Endothelial cell of umbilical vein (primary cell): ENCODE measurements at regions not wholly inside any gene's neighbourhood (a gene's known extent, or its start where the extent isn't known, plus 50 kb on each side); places are given as distances from the start of the nearest gene placed in this dataset.

Experiments used
- BruUV-seq: library from RNA; stranded (reverse); fragments of 400-500 nt; replicated peaks from 2 replicates; lab custom pipeline; 2021; lab: Mats Ljungman, UMichigan
- CTCF ChIA-PET: fragments of 300-600, 350-600 bp; sonication (Branson Sonifier 250); formaldehyde crosslinking; loops from one replicate; lab custom pipeline; 2021; ENCODE audit warnings: antibody characterized with exemption, inconsistent platforms; lab: Charles Lee
- POLR2A ChIA-PET: fragments of 300-600, 350-600 bp; sonication (Branson Sonifier 250); formaldehyde crosslinking; loops from one replicate; lab custom pipeline; 2021; ENCODE audit warnings: antibody characterized with exemption, inconsistent platforms; lab: Charles Lee
- DNase-seq: peaks from one replicate; pipeline ENCODE4 v3.0.0-alpha.2; 2011; ENCODE audit warnings: low read depth, low spot score
- FAIRE-seq: peaks from 2 replicates; lab custom pipeline; 2011; peaks lifted over from hg19 to GRCh38; lab: Jason Lieb, UNC
- H2AFZ ChIP-seq: 2 replicates; pipeline ENCODE4 v1.6.0; 2012; ENCODE audit warnings: low read depth, low read length, control low read depth, inconsistent platforms
- H3K27ac ChIP-seq: 2 replicates; pipeline ENCODE4 v1.5.1; 2011; ENCODE audit warnings: low read depth, mild to moderate bottlenecking, control low read depth, low read length, moderate library complexity; ENCODE audit not compliant: insufficient read depth
- H3K27me3 ChIP-seq, 2 experiments: 2 replicates each; pipeline versions ENCODE4 v1.6.0 to v1.6.1; 2011; ENCODE audit warnings: low read length in 2 of 2, mixed read lengths in 1 of 2; ENCODE audit not compliant: control insufficient read depth in 2 of 2, insufficient read depth in 2 of 2
- H3K36me3 ChIP-seq, 2 experiments: 2 replicates in 1 of 2; 3 replicates in 1 of 2; pipeline ENCODE4 v1.5.1; 2011; ENCODE audit warnings: low read length in 2 of 2, mild to moderate bottlenecking in 1 of 2, moderate library complexity in 1 of 2; ENCODE audit not compliant: control insufficient read depth in 2 of 2, insufficient read depth in 2 of 2; ENCODE audit errors: extremely low read depth in 1 of 2
- H3K4me1 ChIP-seq: 3 replicates; pipeline ENCODE4 v1.5.1; 2011; ENCODE audit warnings: mild to moderate bottlenecking, low read length; ENCODE audit not compliant: control insufficient read depth, insufficient read depth; ENCODE audit errors: extremely low read depth
- H3K4me2 ChIP-seq: 2 replicates; pipeline ENCODE4 v1.6.1; 2011; ENCODE audit warnings: low read length, control low read depth, mixed read lengths; ENCODE audit not compliant: insufficient read depth
- H3K4me3 ChIP-seq, 3 experiments: fragments of 200-600 bp in 1 of 3; sonication (generic), shearing (Covaris generic) in 1 of 3; replicated peaks in 1 of 3; 2 replicates each; pipeline ENCODE4 v1.5.1; 2011 to 2016; ENCODE audit warnings: control low read depth in 3 of 3, low read length in 3 of 3, mild to moderate bottlenecking in 2 of 3, inconsistent platforms in 1 of 3, low read depth in 1 of 3, moderate library complexity in 1 of 3; ENCODE audit not compliant: insufficient read depth in 1 of 3
- H3K79me2 ChIP-seq: 2 replicates; pipeline ENCODE4 v1.6.0; 2012; ENCODE audit warnings: low read length, inconsistent platforms; ENCODE audit not compliant: control insufficient read depth, insufficient read depth
- H3K9ac ChIP-seq: replicated peaks from 2 replicates; pipeline ENCODE3; 2011; ENCODE audit warnings: low read length, control low read depth; ENCODE audit not compliant: insufficient read depth; ENCODE audit errors: extremely low read depth
- H3K9me1 ChIP-seq: replicated peaks from 3 replicates; pipeline ENCODE4 v1.6.0; 2011; ENCODE audit warnings: mild to moderate bottlenecking, low read length; ENCODE audit not compliant: control insufficient read depth, insufficient read depth; ENCODE audit errors: extremely low read depth
- H3K9me3 ChIP-seq: replicated peaks from 2 replicates; pipeline ENCODE4 v1.5.1; 2012; ENCODE audit warnings: low read length, inconsistent platforms; ENCODE audit not compliant: control insufficient read depth, insufficient read depth
- H4K20me1 ChIP-seq: replicated peaks from 2 replicates; pipeline ENCODE3; 2011; ENCODE audit warnings: mild to moderate bottlenecking, low read length; ENCODE audit not compliant: control insufficient read depth, insufficient read depth; ENCODE audit errors: extremely low read depth
- CTCF ChIP-seq, 2 donors: IDR thresholded peaks; 1 replicate in 1 of 2; 2 replicates in 1 of 2; pipeline ENCODE4 v1.5.1; 2011; ENCODE audit warnings: low read length in 2 of 2, mild to moderate bottlenecking in 2 of 2, moderate library complexity in 2 of 2, control low read depth in 1 of 2, inconsistent platforms in 1 of 2, low read depth in 1 of 2; ENCODE audit not compliant: insufficient read depth in 1 of 2; ENCODE audit errors: extremely low read depth in 1 of 2
- EZH2 ChIP-seq: IDR thresholded peaks from 2 replicates; pipeline ENCODE4 v1.6.1; 2012; ENCODE audit warnings: borderline replicate concordance, low read depth, mild to moderate bottlenecking, moderate library complexity, low read length, inconsistent platforms; ENCODE audit not compliant: severe bottlenecking
- FOS ChIP-seq: IDR thresholded peaks from 2 replicates; pipeline ENCODE4 v1.6.1; 2011; ENCODE audit warnings: mild to moderate bottlenecking, low read length, moderate library complexity, borderline replicate concordance; ENCODE audit not compliant: insufficient read depth
- GATA2 ChIP-seq: IDR thresholded peaks from 2 replicates; pipeline ENCODE4 v1.7.0; 2011; ENCODE audit warnings: low read depth, mild to moderate bottlenecking, moderate library complexity, mixed read lengths, low read length; ENCODE audit not compliant: insufficient read length, insufficient read depth
- JUN ChIP-seq: IDR thresholded peaks from 2 replicates; pipeline ENCODE4 v1.6.1; 2011; ENCODE audit warnings: borderline replicate concordance, low read depth; ENCODE audit not compliant: insufficient read length, insufficient read depth
- MAX ChIP-seq: IDR thresholded peaks from 2 replicates; pipeline ENCODE4 v1.6.1; 2011; ENCODE audit not compliant: insufficient read depth, insufficient read length
- MYC ChIP-seq: IDR thresholded peaks from one replicate; pipeline ENCODE4 v1.6.1; 2011; ENCODE audit warnings: mild to moderate bottlenecking, low read depth, low read length
- POLR2A ChIP-seq: IDR thresholded peaks from 2 replicates; pipeline ENCODE4 v1.6.1; 2012; ENCODE audit warnings: low read depth, mild to moderate bottlenecking, control low read depth, low read length
- POLR2AphosphoS5 ChIP-seq: IDR thresholded peaks from 2 replicates; pipeline ENCODE4 v1.6.1; 2012; ENCODE audit warnings: low read depth, mild to moderate bottlenecking, control low read depth, low read length, moderate library complexity; ENCODE audit not compliant: insufficient read depth
- dilution Hi-C: fragments of 300-500 bp; cut with MboI; formaldehyde crosslinking; loops from one replicate; pipeline ENCODE4 v1.15.0; 2019; ENCODE audit warnings: low sequenced_read_pairs; ENCODE audit not compliant: extremely low pct_ligation_motif_present
- intact Hi-C: fragments of 100-400 bp; cut with micrococcal nuclease; formaldehyde crosslinking; loops from one replicate; pipeline ENCODE4 v1.10.0; 2022

GRCh38 chr7:34269084-34269483 lies 363.7 kb downstream of the BMPER start:
- FAIRE-seq (no peak), DNase-seq (no peak)
- Histone ChIP-seq H3K79me2 (no peaks in the 10 kb centered on the region), H3K4me1 (no peaks in the 10 kb centered on the region), H4K20me1 (no peaks in the 10 kb centered on the region), H2AFZ (no peak overlapping the region), H3K4me3 (no peak overlapping the region), H3K27me3 (no peaks in the 10 kb centered on the region), H3K27ac (no peak overlapping the region), H3K9me1 (no peaks in the 10 kb centered on the region), H3K9me3 (no peaks in the 10 kb centered on the region), H3K9ac (no peak overlapping the region), H3K4me2 (no peak overlapping the region), H3K36me3 (no peaks in the 10 kb centered on the region)
- dilution Hi-C loops (no loop called here), intact Hi-C loops (no loop called here)
- TF ChIP-seq EZH2 (no peak), CTCF (IDR thresholded peaks at IDR 0.05; ENCODE audit: extremely low read depth in 1 of 2, insufficient read depth in 1 of 2, low read depth in 1 of 2, low read length in 2 of 2) (no peak), POLR2AphosphoS5 (no peak), MYC (no peak), MAX (no peak), JUN (no peak), GATA2 (no peak), FOS (no peak), POLR2A (no peak)
- ChIA-PET CTCF (no interaction called here), POLR2A (no interaction called here)
- BruUV-seq, result no TSS peak
